K562 (cell line): ENCODE measurements at regions not wholly inside any gene's neighbourhood (a gene's known extent, or its start where the extent isn't known, plus 50 kb on each side); places are given as distances from the start of the nearest gene placed in this dataset.

ENCODE experiments used
- ATAC-seq: fragments of 200-7000 bp; cut with Tn5 transposase; 3 replicates; pipeline ENCODE4 v1.9.1; 2020; ENCODE audit warnings: moderate library complexity
- BruUV-seq: library from RNA; stranded (reverse); fragments of 400-500 nt; replicated peaks from 2 replicates; lab custom pipeline; 2021; lab: Mats Ljungman, UMichigan
- CTCF ChIA-PET: fragments of 300-600 bp; formaldehyde crosslinking; extraction: SDS; loops from one replicate; lab custom pipeline; 2021; ENCODE audit warnings: low intra/inter-chr PET ratio; lab: Yijun Ruan, JAX
- POLR2A ChIA-PET: fragments of 300-600, 350-650 bp; sonication (Branson Sonifier 250); formaldehyde crosslinking; extraction: SDS; loops from one replicate; lab custom pipeline; 2021; ENCODE audit warnings: antibody characterized with exemption, inconsistent platforms; lab: Yijun Ruan, JAX
- DNase-seq, 4 experiments: peaks; one replicate each; pipeline versions ENCODE4 v3.0.0 to v3.0.0-alpha.2; 2011 to 2018; ENCODE audit warnings: low spot score in 3 of 4, mixed read lengths in 3 of 4; ENCODE audit errors: extremely low read depth in 1 of 4
- FAIRE-seq: peaks from 2 replicates; lab custom pipeline; 2011; peaks lifted over from hg19 to GRCh38; lab: Jason Lieb, UNC
- H2AFZ ChIP-seq: 2 replicates; pipeline ENCODE4 v1.6.0; 2011; ENCODE audit warnings: low read depth, low read length, control low read depth, inconsistent platforms
- H3K27ac ChIP-seq: fragments of 200-600 bp; 3 replicates; pipeline ENCODE4 v1.8.0; 2011; ENCODE audit warnings: low read depth, mild to moderate bottlenecking, control low read depth, inconsistent platforms, low read length, moderate library complexity, mixed read lengths; ENCODE audit errors: extremely low read depth
- H3K27me3 ChIP-seq, 2 experiments: fragments of 300-600 bp in 1 of 2; 2 replicates in 1 of 2; 3 replicates in 1 of 2; pipeline versions ENCODE4 v1.6.0 to v1.8.0; 2011; ENCODE audit warnings: inconsistent platforms in 2 of 2, low read length in 2 of 2, mild to moderate bottlenecking in 1 of 2, mixed read lengths in 1 of 2, moderate library complexity in 1 of 2; ENCODE audit not compliant: control insufficient read depth in 2 of 2, insufficient read depth in 2 of 2
- H3K36me3 ChIP-seq: fragments of 300-600 bp; 3 replicates; pipeline ENCODE4 v1.8.0; 2011; ENCODE audit warnings: mild to moderate bottlenecking, low read length, inconsistent platforms; ENCODE audit not compliant: control insufficient read depth, insufficient read depth
- H3K4me1 ChIP-seq, 2 experiments: fragments of 200-600 bp in 1 of 2; replicated peaks in 1 of 2; 2 replicates in 1 of 2; 3 replicates in 1 of 2; pipeline versions ENCODE4 v1.5.1 to v1.8.0; 2011; ENCODE audit warnings: inconsistent platforms in 2 of 2, low read length in 2 of 2, mild to moderate bottlenecking in 1 of 2, mixed read lengths in 1 of 2, moderate library complexity in 1 of 2; ENCODE audit not compliant: control insufficient read depth in 2 of 2, insufficient read depth in 2 of 2
- H3K4me2 ChIP-seq: 2 replicates; pipeline ENCODE4 v1.6.1; 2011; ENCODE audit warnings: low read length, control low read depth, inconsistent platforms, mixed read lengths; ENCODE audit not compliant: insufficient read depth
- H3K4me3 ChIP-seq: fragments of 200-600 bp; sonication (generic), shearing (Covaris generic); 2 replicates; pipeline ENCODE4 v1.5.1; 2016; ENCODE audit warnings: control low read depth, inconsistent platforms
- H3K79me2 ChIP-seq: fragments of 200-600 bp; 3 replicates; pipeline ENCODE4 v1.8.0; 2011; ENCODE audit warnings: low read length, inconsistent platforms; ENCODE audit not compliant: control insufficient read depth, insufficient read depth
- H3K9ac ChIP-seq, 2 experiments: 2 replicates each; pipeline versions ENCODE4 v1.6.0 to v1.6.1; 2011; ENCODE audit warnings: low read depth in 2 of 2, low read length in 2 of 2, control low read depth in 1 of 2, inconsistent platforms in 1 of 2, mild to moderate bottlenecking in 1 of 2, mixed read lengths in 1 of 2; ENCODE audit not compliant: insufficient read depth in 1 of 2
- H3K9me1 ChIP-seq: one replicate; pipeline ENCODE4 v1.6.0; 2011; ENCODE audit warnings: inconsistent platforms, mild to moderate bottlenecking, low read length, moderate library complexity; ENCODE audit not compliant: control insufficient read depth, insufficient read depth
- H3K9me3 ChIP-seq: replicated peaks from 2 replicates; pipeline ENCODE4 v1.5.1; 2011; ENCODE audit warnings: low read depth, low read length, inconsistent platforms; ENCODE audit not compliant: control insufficient read depth, insufficient read depth
- H4K20me1 ChIP-seq: replicated peaks from 2 replicates; pipeline ENCODE4 v1.6.1; 2011; ENCODE audit warnings: low read length, inconsistent platforms, mixed read lengths; ENCODE audit not compliant: control insufficient read depth, insufficient read depth
- NFIX ChIP-seq: fragments of 250-450 bp; sonication (Bioruptor Pico); IDR thresholded peaks from 2 replicates; pipeline ENCODE4 v1.4.0; 2020; ENCODE audit warnings: low read depth, mild to moderate bottlenecking, moderate library complexity
- PML ChIP-seq: IDR thresholded peaks from 2 replicates; pipeline ENCODE4 v1.6.1; 2012; ENCODE audit warnings: low read length, inconsistent platforms
- POLR2AphosphoS2 ChIP-seq: IDR thresholded peaks from 2 replicates; pipeline ENCODE4 v1.6.1; 2012; ENCODE audit warnings: low read length, improper control_type of control experiment
- PPARD ChIP-seq: fragments of 250-450 bp; sonication (Bioruptor Pico); IDR thresholded peaks from 2 replicates; pipeline ENCODE4 v1.8.0; 2022; ENCODE audit warnings: inconsistent platforms, mild to moderate bottlenecking, moderate library complexity
- ZNF561 ChIP-seq: fragments of 450-650 bp; formaldehyde crosslinking; conservative IDR thresholded peaks from 2 replicates; pipeline ENCODE4 v1.4.0; 2020; ENCODE audit warnings: mild to moderate bottlenecking, moderate library complexity
- WGBS: fragments of 100-300 bp; shearing (Covaris generic); methylation state at CpG from one replicate; pipeline ENCODE4 v1.1.6; 2016; ENCODE audit warnings: low coverage, mixed read lengths; ENCODE audit not compliant: insufficient coverage; ENCODE audit errors: missing lambda C conversion rate; 5-methylcytosine and 5-hydroxymethylcytosine counted together
- in situ Hi-C: fragments of 300-500 bp; cut with MboI; formaldehyde crosslinking; loops from 4 replicates; pipeline ENCODE4 v1.15.0; 2018; ENCODE audit warnings: inconsistent platforms, mixed read lengths
- intact Hi-C: fragments of 100-400 bp; cut with micrococcal nuclease; formaldehyde crosslinking; loops from 2 replicates; pipeline ENCODE4 v1.14.2; 2022

GRCh38 chr10:131810805-131811629, 89.8 kb upstream of the PPP2R2D start:
- no peak overlapping the region for H3K4me2 ChIP-seq
- in situ Hi-C loops = no loop called here
- CTCF ChIA-PET = no interaction called here
- TF ChIP-seq ZNF561 = no peak
- TF ChIP-seq PML = no peak
- TF ChIP-seq POLR2AphosphoS2 = no peak
- no peak for TF ChIP-seq NFIX (CRISPR knock-in tag)
- no peak for TF ChIP-seq PPARD (CRISPR knock-in tag)
- TF ChIP-seq, all 486 proteins: peak for 0
- WGBS = 2% methylated on average over 22 of the region's 25 CpGs
- no TSS peak for BruUV-seq
- no peaks in the 10 kb centered on the region; the same call in 1 of the 2 replicates for H4K20me1 ChIP-seq
- POLR2A ChIA-PET = interaction anchor here (0.6 kb wide), 1 partner anchor 1050 kb away, joined by 3 read pairs; no protein-coding TSS in a partner anchor
- DNase-seq (no peak), ATAC-seq (no peak), FAIRE-seq (no peak)
- H3K79me2 ChIP-seq = no peaks in the 10 kb centered on the region
- H2AFZ ChIP-seq = no peak overlapping the region
- H3K9me1 ChIP-seq = no peaks in the 10 kb centered on the region
- H3K4me1 ChIP-seq = no peaks in the 10 kb centered on the region
- no peaks in the 10 kb centered on the region for H3K36me3 ChIP-seq
- H3K9ac ChIP-seq = no peak overlapping the region
- H3K27me3 ChIP-seq = peaks cover 0 to 42% of the 10 kb centered on the region in 2 experiments; a peak in 2 of 5 replicates
- intact Hi-C loops = no loop called here
- H3K9me3 ChIP-seq = no peaks in the 10 kb centered on the region
- no peak overlapping the region for H3K27ac ChIP-seq
- no peak overlapping the region for H3K4me3 ChIP-seq
